EL (cell line): ENCODE measurements at regions not wholly inside any gene's neighbourhood (a gene's known extent, or its start where the extent isn't known, plus 50 kb on each side); places are given as distances from the start of the nearest gene placed in this dataset.

Source experiments
- DNase-seq: peaks from one replicate; pipeline ENCODE4 v3.0.0-alpha.2; 2016

- DNase-seq = no peak
Measured at GRCh38 chr1:57784356-57784755, 360.5 kb upstream of the DAB1 start.

DNA sequence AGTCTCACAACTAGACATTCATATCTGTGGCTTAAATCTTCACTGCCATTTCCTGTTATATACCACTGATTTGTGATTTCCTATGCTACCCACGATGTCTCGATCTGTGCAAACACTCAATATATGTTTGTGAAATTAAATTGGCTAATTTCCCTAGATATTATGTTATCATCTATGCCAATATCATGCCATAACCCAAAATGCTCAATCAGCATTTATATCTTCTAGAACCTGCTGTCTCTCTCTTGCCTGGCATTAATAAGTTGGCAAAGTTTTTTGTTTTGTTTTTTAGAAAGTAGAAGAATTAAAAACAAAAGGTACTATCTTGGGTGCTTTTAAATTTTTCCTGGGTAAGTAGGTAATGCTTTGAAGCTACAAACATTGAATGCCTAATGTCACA, 358.5 kb upstream of the DAB1 start:
- DNase-seq = no peak

GRCh38 chr1:57772580-57773195, 348.8 kb upstream of the DAB1 start:
- DNase-seq = no peak

GRCh38 chr1:57770772-57771171, 346.9 kb upstream of the DAB1 start:
- peak; percentile 3 for DNase-seq

- DNase-seq = no peak
Measured at GRCh38 chr1:57770236-57770635, 346.4 kb upstream of the DAB1 start.

DNA sequence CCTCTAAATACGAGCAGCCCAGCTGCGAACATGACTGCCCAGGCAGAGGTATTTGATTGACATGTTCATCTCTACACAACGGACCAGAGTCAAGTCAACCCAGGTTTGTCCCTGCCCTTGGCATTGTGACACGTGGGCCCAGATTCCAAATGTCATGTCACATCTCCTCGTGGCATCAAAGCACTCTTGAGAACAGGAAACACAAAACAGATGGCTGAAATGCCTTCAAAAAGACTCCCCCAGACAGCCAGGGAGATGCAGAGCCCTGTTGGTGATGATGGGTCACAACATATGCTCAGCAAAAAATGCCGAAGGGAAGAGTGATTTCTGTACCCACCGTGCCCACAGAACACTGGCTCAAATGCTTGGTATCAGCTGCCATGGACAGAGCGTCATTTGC, 337.8 kb upstream of the DAB1 start:
- no peak for DNase-seq

DNA sequence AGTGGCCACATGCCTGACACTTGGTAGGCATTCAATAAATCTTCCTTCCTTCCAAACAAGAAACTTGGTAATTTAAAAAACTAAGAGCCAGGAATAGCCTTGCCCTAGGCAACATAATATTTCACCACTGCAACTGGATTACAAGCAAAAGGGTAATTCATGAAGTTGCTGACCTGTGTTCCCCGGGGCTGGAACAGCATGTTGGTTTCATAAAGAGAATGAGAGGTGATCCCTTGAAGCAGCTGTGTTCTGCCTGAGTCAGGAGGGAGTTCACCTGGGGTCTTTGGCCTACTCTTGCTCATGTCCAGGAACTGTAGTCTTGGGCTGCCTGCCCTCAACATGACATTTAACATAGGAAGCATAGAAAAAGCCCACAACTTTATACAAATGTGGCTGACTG, 329.0 kb upstream of the DAB1 start:
- no peak for DNase-seq

- no peak for DNase-seq
Measured at GRCh38 chr1:57748719-57749118, 324.9 kb upstream of the DAB1 start.

GRCh38 chr1:57747818-57748217, 324.0 kb upstream of the DAB1 start:
- DNase-seq = no peak

DNA sequence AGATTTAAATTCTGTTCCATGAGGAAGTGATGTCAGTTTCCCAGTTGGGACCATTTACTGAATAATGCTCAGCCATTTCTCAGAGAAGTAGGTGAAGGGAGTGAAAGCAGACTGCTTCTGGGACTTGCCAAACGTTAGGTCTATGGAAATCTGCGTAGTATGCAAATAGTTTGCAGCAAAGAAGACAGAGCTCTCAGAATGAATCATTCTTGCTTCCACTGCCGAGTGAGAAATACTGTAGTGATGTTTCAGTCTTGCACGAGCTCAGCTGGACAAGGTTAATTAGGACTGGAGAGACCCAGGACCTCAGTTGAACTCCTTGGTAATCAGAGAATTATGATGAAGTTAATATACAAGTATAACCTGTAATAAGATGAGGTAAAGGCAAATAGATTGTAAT, 317.7 kb upstream of the DAB1 start:
- DNase-seq = no peak

GRCh38 chr1:57736940-57737339, 313.1 kb upstream of the DAB1 start:
- DNase-seq = no peak

- DNase-seq = no peak
Measured at GRCh38 chr1:57729181-57729580, 305.3 kb upstream of the DAB1 start.

DNA sequence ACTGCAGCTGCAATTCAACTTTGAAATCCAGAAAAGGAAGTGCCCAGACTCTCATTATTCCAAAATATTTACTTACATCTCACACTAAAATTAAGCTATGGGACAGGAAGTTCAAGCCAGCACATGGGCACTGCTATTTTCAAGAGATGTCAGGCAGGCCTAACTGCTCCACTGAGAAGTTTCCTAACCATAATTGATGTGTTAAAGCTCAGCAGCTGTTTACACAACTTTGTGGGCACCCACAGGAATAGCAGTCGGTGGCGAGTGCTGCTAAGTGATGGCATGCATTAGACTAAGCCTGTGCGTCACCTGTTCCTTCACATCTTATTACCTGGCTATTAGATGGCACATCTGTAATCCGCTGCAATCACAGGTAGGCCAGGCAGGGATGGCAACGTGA, 303.3 kb upstream of the DAB1 start:
- no peak for DNase-seq

- DNase-seq = no peak
Measured at GRCh38 chr1:57725318-57725717, 301.5 kb upstream of the DAB1 start.

DNA sequence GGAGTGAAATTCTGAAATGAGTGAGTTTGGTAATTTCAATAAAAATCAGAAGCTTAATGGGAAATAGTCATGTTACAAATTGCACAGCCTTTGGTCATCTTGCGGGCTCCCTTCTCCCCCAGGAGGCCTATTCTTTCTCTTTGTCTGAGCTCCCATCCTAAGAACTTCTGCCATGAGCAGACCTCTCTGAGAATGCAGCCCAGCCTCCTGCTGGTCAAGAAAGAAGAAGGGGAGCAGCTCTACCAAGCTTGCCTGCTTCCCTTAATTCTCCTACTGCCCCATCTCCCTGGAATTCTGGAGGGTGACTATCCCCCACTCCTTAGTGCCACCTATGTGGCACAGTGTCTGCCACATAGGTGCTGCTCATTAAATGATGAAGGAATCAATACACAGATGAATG, 300.7 kb upstream of the DAB1 start:
- no peak for DNase-seq

GRCh38 chr1:57722285-57722978, 298.6 kb upstream of the DAB1 start:
- DNase-seq = no peak

GRCh38 chr1:57721001-57721400, 297.1 kb upstream of the DAB1 start:
- no peak for DNase-seq

- DNase-seq = no peak
Measured at GRCh38 chr1:57719274-57719673, 295.4 kb upstream of the DAB1 start.

GRCh38 chr1:57713501-57713900, 289.6 kb upstream of the DAB1 start:
- DNase-seq = no peak

DNA sequence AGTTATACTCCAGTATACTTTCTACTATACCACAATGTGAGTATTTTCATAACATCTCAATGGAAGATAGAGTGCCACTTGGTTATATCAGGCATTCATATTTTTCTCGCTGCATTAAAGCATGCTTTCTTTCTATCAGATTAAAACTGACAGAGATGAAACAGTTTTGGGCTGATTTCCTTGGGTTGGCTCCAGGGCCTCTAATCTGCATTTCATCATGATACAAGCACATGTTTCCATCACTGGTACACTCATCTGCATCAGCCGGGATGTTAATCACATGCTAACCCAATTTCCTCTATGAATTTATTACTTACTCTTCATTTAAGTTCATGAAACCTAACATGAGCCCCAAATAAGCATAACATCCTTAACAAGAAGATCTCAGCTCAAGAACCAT, 289.0 kb upstream of the DAB1 start:
- DNase-seq = no peak

DNA sequence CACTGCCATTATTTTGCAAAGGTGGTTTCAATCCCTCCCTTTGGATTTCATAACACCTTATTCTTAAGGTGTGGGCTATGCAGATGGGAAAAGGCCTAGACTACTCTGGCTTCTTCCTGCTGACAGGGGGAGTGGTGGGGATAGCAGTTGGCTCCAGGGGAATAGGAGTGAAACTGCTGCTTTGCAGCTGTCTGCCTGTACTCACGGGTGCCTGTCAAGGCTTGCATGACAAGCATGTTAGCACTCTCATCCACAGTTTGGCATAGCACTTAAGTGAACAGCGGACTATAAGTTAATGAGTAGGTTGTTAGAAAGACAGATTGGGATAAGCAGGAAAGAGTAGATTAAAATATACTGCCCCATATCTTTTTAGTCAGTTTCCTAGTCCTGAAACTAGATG, 287.5 kb upstream of the DAB1 start:
- DNase-seq = no peak

GRCh38 chr1:57707631-57708030, 283.8 kb upstream of the DAB1 start:
- DNase-seq = no peak

- no peak for DNase-seq
Measured at GRCh38 chr1:57704811-57705210, 281.0 kb upstream of the DAB1 start.

DNA sequence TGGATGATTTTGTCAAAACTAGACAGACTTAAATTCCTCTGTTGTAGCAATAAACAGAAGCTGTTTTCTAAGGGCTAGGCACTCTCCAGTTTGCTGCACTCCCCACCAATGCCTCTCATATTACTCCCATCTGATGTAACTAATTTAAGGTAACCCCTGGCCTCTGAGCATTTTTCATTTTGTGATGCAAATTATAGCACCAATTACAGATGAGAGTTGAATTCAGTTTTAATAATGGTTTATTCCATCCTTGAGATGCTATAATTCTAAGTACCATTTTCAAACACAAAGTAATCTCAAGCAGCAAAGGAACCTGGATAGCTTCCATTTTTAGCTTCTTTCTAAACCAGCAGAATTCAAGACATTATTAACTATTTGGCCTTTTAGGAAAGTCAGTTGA, 280.4 kb upstream of the DAB1 start:
- DNase-seq = no peak

- DNase-seq = no peak
Measured at GRCh38 chr1:57696904-57697303, 273.0 kb upstream of the DAB1 start.
